ENCODE measurements at regions not wholly inside any gene's neighbourhood (a gene's known extent, or its start where the extent isn't known, plus 50 kb on each side); places are given as distances from the start of the nearest gene placed in this dataset.
"Not testable (repeated sequence)": the region's sequence is repeated elsewhere in the genome, so short reads cannot be mapped to it uniquely, and the experiment has no call there.

GRCh38 chr18:75714766-75715165 is 287.3 kb upstream of the SMIM21 start:
- no peak for DNase-seq

GRCh38 chr18:75712124-75712867 is 284.8 kb upstream of the SMIM21 start:
- DNase-seq: not testable (repeated sequence)

GRCh38 chr18:75700561-75700960 is 273.1 kb upstream of the SMIM21 start:
- DNase-seq: no peak

GRCh38 chr18:75698861-75699260 is 271.4 kb upstream of the SMIM21 start:
- no peak for DNase-seq

GRCh38 chr18:75697493-75697892 is 270.0 kb upstream of the SMIM21 start:
- no peak for DNase-seq

- no peak for DNase-seq
These were observed 268.9 kb upstream of the SMIM21 start for GRCh38 chr18:75696391-75696790.

DNA sequence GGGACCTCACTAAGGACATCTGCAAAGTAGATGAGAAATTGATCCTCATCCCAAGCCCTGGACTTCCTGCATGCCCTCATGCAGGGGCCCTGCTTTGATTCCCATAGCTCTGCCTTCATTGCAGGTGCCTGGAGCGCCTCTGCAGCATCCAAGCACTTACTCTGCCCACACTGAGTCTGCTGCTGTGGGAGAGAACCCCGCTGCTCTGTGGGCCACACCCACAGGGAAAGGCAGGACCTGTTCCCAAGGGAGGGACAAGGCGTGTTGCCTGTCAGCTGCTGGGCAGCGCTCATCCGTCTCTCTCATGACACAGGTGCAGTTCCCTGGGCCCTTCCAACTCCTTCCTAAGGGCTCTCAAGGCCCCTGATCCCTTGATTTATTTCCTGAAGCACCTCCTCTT is 266.8 kb upstream of the SMIM21 start:
- no peak for DNase-seq

- DNase-seq: no peak
These were observed 264.0 kb upstream of the SMIM21 start for GRCh38 chr18:75691483-75691882.

DNA sequence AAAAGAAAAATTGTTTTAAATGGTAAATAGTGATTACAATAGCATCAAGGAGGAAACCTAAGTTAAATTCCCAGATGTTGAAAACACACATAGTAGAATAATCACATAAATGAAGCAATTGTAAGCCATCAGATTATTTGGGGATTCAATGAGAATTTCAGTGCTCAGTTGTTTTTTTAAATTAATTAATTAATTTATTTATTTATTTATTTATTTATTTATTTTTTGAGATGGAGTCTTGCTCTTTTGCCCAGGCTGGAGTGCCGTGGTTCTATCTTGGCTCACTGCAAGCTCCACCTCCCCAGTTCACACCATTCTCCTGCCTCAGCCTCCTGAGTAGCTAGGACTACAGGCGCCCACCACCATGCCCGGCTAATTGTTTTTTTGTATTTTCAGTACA is 262.8 kb upstream of the SMIM21 start:
- not testable (repeated sequence) for DNase-seq

DNA sequence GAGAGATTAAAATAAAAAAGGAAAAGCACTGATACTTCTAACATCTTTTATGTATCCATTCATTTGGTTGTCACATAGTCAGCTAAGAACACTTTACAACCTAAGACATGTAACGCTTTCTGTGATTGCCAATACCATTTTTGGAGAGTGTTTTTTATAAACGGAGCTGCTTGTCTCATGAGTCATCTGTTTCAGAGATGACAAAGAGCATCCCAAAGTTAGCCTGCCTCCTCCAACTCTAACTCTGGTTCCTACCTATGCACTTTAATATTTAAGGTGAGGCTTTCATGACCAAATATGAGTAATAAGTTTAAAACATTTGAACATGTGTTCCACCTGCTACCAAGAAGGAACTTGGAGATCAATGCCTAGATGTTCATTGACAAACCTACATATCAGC is 260.1 kb upstream of the SMIM21 start:
- no peak for DNase-seq

- no peak for DNase-seq
These were observed 255.9 kb upstream of the SMIM21 start for GRCh38 chr18:75683426-75683825.

GRCh38 chr18:75681538-75682115 is 254.1 kb upstream of the SMIM21 start:
- no peak for DNase-seq

DNA sequence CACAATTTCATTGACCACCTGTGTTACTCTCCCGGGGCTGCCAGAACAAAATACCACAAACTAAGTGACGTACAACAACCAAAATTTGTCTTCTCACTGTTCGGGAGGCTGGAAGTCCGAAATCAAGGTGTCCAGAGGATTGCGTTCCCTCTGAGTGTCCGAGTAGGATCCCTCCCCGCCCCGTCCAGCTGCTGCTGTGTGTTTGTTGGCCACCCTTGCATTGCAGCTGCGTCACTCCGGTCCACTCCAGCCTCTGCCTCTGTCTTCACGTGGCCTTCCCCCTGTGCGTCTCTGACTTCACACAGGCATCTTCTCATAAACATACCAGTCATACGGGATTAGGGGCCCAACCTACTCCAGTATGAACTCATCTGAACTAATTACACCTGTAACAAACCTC is 251.8 kb upstream of the SMIM21 start:
- no peak for DNase-seq

- DNase-seq: no peak
These were observed 251.1 kb upstream of the SMIM21 start for GRCh38 chr18:75678627-75679026.

DNA sequence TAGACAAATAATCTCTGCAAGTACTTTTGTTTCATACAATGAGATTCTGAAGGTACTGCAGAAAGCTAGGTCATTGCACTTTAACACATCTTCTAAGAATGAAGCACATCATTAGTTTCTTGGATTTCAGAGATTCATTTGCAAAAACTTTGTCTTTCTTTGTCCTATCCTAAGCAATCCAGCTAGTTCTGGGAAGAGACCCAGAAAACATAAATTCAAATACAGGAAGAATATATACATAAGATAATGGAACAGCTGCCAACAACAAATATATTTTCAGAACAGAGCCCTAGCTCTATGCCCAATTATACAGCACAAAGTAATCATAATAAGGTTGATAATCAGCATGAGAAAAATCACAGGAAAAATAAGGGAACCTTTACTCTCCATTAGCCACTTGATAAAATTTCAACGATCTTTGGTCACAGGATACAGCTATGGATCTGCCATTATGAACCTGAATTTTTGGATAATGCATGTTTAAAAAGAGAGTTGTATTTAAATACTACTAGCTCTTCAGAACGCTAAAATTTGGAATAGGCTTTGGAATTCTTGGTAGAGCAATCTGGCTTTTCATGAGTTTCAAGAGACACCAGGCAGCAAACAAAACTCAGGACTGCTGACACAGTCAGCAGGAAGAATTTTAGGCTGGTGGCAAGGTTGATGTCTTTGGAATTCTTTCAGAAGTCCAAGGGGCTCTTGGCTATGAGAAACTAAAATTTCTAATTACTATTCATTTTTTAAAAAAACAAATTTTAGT is 250.4 kb upstream of the SMIM21 start:
- DNase-seq: no peak

GRCh38 chr18:75660932-75661331 is 233.4 kb upstream of the SMIM21 start:
- DNase-seq: no peak

- no peak for DNase-seq
These were observed 232.1 kb upstream of the SMIM21 start for GRCh38 chr18:75659535-75660023.

DNA sequence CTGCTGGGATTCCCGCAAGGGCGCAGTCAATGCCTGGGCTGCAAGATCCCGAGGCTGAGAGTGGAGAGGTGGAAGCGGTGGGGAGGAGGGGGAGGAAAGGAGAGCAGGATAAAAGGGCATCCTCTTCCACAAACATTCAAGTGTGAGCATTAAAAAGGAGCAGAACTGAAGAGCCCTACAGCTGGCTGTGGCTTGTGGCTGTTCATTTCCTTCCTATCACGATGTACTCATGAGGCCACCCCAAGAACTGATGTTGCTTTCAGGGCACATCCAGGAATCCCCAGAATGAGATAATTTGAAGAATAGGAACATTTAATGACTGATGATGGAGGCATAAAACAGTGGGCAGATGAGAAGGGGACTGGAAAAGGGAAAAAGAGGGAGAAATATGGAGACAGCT is 230.8 kb upstream of the SMIM21 start:
- DNase-seq: no peak

DNA sequence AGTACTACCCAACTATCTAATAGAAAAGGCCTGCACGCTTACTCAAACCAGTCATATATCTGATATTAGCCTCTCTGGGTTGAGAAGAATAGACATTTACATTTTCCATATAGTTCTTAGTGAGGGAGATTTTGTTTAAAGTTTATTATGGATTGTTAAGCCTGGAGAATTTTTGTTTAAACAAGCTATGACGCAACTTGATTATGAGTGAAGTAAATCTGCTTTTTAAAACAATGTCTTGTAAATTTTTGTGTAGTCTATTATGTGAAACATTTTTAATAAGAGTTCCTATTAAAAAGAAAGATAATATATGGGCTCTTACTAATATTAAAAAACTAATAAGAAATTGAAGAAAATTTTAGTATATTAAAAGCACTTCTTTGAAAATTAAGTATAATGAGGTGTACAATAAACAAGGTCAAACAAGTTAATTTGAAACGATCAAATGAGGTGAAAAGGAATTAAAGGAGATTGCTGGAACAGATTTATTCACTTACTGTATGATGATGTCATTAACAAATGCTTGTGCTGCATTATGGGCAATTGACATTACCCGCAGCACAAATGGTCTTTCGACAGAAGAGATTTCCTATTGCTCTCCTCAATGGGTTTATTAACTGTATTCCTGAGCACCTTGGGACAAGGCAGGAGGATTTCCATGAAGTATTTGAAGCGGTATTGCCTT is 229.2 kb upstream of the SMIM21 start:
- DNase-seq: no peak

DNA sequence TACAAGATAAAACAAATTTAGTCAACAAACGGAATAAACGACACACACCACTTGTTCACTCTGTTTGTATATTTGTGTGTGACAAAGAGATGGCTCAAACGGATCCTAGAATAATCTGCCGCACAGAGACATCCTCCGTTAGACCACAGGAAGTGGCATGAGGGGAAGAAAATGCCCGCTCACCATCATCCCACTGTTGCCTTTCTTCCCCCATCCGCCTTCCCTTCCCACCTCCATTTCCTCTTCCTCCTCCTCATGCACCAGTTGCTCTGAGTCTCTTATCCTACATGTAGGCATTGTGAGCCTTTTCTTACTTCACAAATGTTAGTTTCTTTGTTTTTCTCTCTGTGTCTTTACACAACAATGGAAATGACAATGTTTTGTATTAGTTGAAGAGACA is 228.5 kb upstream of the SMIM21 start:
- no peak for DNase-seq

- DNase-seq: no peak
These were observed 227.6 kb upstream of the SMIM21 start for GRCh38 chr18:75654851-75655751.

DNA sequence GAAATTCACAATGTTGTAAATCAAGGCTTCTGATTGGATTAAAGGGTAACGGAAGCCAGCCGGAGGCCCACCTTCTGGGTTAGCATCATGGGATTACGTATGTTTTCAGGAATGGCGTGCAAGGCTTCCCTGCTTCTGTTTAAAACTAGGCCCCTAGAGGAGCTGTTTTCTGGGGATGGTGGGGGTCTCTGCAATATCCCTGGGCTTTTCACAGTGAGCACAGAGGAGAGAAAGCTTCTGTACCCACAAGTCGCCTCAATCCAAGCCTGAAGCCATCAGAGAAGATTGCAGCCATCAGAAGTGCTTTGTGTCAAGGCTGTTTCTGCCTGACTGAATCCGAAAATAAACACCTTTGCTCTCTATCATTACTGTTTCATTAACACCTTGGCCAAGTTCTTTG is 226.9 kb upstream of the SMIM21 start:
- DNase-seq: no peak
